ENCODE measurements at regions not wholly inside any gene's neighbourhood (a gene's known extent, or its start where the extent isn't known, plus 50 kb on each side); places are given as distances from the start of the nearest gene placed in this dataset.

- no peak for DNase-seq (ENCODE audit: low read depth, low spot score)
- no peaks in the 10 kb centered on the region for H3K79me2 ChIP-seq (ENCODE audit: control insufficient read depth, insufficient read depth, low read length)
- H3K4me1 ChIP-seq (ENCODE audit: control insufficient read depth, insufficient read depth, low read length): no peaks in the 10 kb centered on the region
- SMC1A ChIA-PET (ENCODE audit: uncharacterized antibody, unreplicated experiment): interaction anchor here (0.6 kb wide), 1 partner anchor 46 kb away, joined by 3 read pairs; no protein-coding TSS in a partner anchor
- H3K27me3 ChIP-seq (replicated peaks in 1 of 2; ENCODE audit: control insufficient read depth in 2 of 2, insufficient read depth in 2 of 2, low read length in 1 of 2): no peaks in the 10 kb centered on the region
- ATAC-seq: peak; percentile 51; the same call in 1 of the 3 replicates
- in situ Hi-C loops (cut with MboI) (no loop called here), intact Hi-C loops (cut with micrococcal nuclease; ENCODE audit: unreplicated experiment) (no loop called here)
- 33% methylated on average over 3 of the region's 3 CpGs for whole genome bisulfite sequencing (ENCODE audit: insufficient coverage, insufficient replicate concordance, low lambda C conversion rate, missing lambda C conversion rate)
- no peak overlapping the region for H3K27ac ChIP-seq (ENCODE audit: control insufficient read depth, insufficient read depth)
- no peak for FAIRE-seq
- no peak overlapping the region for H2AFZ ChIP-seq (ENCODE audit: control insufficient read depth, low read depth, low read length)
- H4K20me1 ChIP-seq (ENCODE audit: control insufficient read depth, insufficient read depth): no peaks in the 10 kb centered on the region
- H3K4me2 ChIP-seq (ENCODE audit: control insufficient read depth, insufficient read depth): no peak overlapping the region
- CTCF ChIA-PET: no interaction called here
- H3K9me3 ChIP-seq (replicated peaks; ENCODE audit: control insufficient read depth, insufficient read depth, low read length): no peaks in the 10 kb centered on the region
- H3K36me3 ChIP-seq (ENCODE audit: control insufficient read depth in 2 of 2, insufficient read depth in 2 of 2, low read length in 1 of 2): no peaks in the 10 kb centered on the region
- POLR2A ChIA-PET: no interaction called here
- RAD21 ChIA-PET (ENCODE audit: unreplicated experiment): interaction anchor here (0.8 kb wide), 1 partner anchor 71 kb away, joined by 3 read pairs; no protein-coding TSS in a partner anchor
- no peak overlapping the region for H3K9ac ChIP-seq (ENCODE audit: control insufficient read depth, insufficient read depth, low read length)
- H3K4me3 ChIP-seq: no peak overlapping the region
- no TSS peak for BruUV-seq (replicated peaks)
- TF ChIP-seq RELB (IDR thresholded peaks at IDR 0.05; ENCODE audit: low read depth) (no peak), KAT2A (conservative IDR thresholded peaks at IDR 0.05; ENCODE audit: control insufficient read depth, low read depth, low read length) (no peak), MYB (IDR thresholded peaks at IDR 0.05; ENCODE audit: borderline replicate concordance, low read depth, low read length) (no peak), ZNF592 (IDR thresholded peaks at IDR 0.05) (no peak), IRF3 (IDR thresholded peaks at IDR 0.05) (no peak), TCF3 (IDR thresholded peaks at IDR 0.05; ENCODE audit: borderline replicate concordance, insufficient read depth, low read depth, low read length) (no peak), JUND (IDR thresholded peaks at IDR 0.05; ENCODE audit: low read depth, low read length) (no peak), RB1 (IDR thresholded peaks at IDR 0.05; ENCODE audit: borderline replicate concordance) (no peak), MEF2B (IDR thresholded peaks at IDR 0.05; ENCODE audit: partially characterized antibody, poor library complexity, severe bottlenecking) (no peak), SREBF1 (IDR thresholded peaks at IDR 0.05; ENCODE audit: low read length) (no peak), BCL11A (IDR thresholded peaks at IDR 0.05; ENCODE audit: low read depth, low read length) (no peak), KDM1A (IDR thresholded peaks at IDR 0.05; ENCODE audit: borderline replicate concordance) (no peak), STAT3 (IDR thresholded peaks at IDR 0.05; ENCODE audit: low read depth, low read length) (no peak)
Observed at GRCh38 chr13:84662491-84662890, 780.2 kb upstream of the SLITRK1 start.
